Stimulated activated CD8-positive, alpha-beta memory T cell treated with anti-CD3 and anti-CD28 coated beads, Interleukin-15, amount 100 ng/mL, for 4 hours (primary cell): ENCODE measurements at regions not wholly inside any gene's neighbourhood (a gene's known extent, or its start where the extent isn't known, plus 50 kb on each side); places are given as distances from the start of the nearest gene placed in this dataset.
"Not testable (repeated sequence)": the region's sequence is repeated elsewhere in the genome, so short reads cannot be mapped to it uniquely, and the experiment has no call there.

Source experiments
- DNase-seq, 2 donors: peaks; one replicate each; pipeline ENCODE4 v3.0.0-alpha.2; 2020; ENCODE audit warnings: low read depth in 2 of 2

DNA sequence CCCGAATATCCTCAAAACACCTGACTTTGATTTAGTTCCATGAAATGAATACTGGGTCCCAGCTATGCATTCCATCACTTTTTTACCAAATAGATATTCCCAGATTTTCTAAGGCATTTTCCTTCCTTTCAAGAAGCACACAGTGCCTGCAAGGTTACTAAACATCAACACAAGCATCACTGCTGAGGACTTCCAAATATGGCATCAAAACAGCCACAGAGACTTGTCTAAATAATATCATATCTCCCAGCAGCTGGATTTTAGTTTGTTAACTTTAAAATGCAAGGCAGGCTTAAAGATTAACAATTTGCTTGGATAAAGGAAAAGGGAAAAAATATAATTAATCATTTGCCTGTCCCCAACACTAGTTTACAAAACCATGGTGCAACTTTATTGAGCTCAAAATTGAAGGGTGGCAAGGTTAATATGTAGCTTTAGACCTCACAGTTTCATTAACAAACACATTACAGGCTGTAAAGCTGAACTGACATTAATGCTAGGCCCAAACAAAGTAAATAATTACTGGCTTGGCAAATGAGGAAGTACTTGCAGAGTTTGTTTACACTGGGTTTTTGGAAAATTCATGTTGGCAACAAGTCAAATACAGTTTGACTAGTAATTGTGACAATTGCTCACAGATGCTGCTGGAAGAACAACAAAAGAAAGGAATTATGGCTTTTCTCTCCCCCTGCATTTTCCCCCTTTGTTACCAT, 401.7 kb upstream of the CDIN1 start:
- no peak for DNase-seq

GRCh38 chr15:36178303-36178633, 401.2 kb upstream of the CDIN1 start:
- no peak for DNase-seq

- DNase-seq, result no peak
Observed at GRCh38 chr15:36183201-36183600, 396.2 kb upstream of the CDIN1 start.

DNA sequence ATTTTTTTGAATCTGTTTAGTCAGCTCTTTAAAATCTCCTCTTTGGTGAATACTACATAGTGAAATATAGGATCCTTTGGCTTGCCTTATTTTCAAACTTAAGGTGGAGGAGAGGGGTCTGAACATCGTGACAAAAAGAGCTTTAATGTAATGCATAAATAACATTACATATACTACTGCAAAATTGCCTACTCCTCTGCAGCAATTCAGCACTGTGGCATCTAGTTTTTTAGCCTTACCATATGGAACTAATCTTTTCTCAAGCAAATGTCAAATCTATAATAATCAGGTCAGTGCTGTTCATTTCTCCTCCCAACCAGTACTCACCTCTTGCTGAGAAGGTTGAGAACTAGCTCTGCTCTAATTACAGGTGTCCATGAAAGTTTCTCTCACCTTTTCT, 394.0 kb upstream of the CDIN1 start:
- no peak for DNase-seq

DNA sequence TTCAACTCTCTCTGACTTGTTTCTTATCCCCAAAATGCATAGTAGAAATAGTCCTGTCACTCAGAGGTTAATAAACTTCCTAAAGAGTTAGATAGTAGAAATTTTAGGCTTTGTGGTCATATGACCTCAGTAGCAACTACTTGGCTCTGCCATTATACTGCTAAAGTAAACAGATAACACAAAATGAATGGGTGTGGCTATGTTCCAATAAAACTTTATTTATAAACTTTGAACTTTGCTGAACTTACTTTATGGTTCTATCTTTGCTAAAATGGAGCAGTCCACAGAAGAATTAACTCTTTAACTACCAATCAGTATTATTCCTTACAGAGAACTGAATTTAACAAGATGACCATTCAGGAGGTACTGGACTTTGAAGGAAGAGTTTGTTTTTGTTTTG, 393.6 kb upstream of the CDIN1 start:
- DNase-seq, result no peak

GRCh38 chr15:36186376-36186775, 393.1 kb upstream of the CDIN1 start:
- no peak for DNase-seq

DNA sequence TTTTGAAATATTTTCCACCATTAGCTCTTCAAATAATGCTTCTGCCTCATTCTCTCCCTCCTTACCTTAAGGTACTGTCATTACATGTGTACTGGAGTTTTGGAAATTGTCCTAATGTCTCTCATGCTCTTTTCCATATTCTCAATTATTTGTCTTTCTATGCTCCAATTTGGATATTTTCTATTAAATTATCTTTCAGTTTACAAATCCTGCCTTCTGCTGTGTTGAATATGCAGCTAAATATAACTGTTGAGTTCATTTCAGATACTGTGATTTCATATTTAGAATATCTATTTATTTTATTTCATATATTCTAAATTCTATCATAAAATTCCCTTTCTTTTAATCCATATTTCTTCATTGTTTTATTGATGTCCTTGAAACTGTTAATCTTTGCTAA, 388.0 kb upstream of the CDIN1 start:
- DNase-seq, result no peak

- DNase-seq, result not testable (repeated sequence)
Observed at GRCh38 chr15:36195361-36196007, 383.9 kb upstream of the CDIN1 start.

DNA sequence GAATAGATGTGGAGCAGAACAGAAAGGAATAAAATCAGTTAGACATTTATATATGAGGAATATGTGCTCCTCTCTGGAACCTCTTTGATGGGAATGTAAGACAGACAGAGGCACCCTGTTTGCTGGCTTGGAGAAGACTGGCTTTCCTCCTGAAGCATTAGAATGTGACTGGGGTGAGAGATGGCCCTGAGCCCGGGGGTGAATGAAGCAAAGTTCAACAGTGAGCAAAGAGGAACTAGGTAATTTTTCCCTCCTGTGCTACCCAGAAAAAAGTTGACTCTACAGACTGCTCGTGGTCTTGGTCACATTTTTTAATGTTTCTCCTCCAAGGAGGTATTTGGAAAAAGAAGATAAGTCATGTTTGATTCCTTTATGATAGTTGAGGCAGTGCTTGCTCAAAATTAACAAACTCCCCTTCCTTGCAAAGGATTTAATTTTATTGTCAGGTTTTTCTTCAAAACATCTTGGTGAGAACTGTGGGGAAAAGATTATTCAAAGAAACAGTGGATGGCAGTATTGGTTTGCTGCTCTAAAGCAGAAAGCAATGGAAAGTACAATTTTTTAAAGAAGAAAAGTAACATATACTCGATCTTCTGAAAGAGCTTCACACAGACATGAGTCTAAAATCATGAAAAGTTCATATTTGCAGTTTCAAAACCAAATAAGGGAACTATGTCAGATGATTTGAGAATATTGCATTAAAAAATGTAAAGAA, 370.4 kb upstream of the CDIN1 start:
- DNase-seq, result no peak

- DNase-seq, result no peak
Observed at GRCh38 chr15:36210426-36210825, 369.0 kb upstream of the CDIN1 start.

DNA sequence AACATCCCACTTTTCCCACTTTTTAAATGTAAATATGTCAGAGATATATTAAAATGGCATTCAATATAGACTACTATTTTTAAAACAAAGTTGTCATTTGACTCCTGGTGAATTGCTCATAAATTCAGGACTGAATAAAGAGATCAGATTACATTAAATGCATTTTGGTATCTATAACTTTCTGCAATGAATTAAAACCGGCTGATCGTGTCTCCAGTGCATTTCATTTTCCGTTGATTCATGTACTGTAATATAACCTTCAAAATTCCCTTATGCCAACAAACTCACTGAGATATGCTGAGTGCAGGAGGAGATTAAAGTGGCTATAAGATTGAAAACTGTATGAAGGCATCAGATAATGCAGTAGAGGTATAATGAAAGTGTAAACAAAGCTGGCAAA, 361.1 kb upstream of the CDIN1 start:
- no peak for DNase-seq

- no peak for DNase-seq
Observed at GRCh38 chr15:36218991-36219390, 360.4 kb upstream of the CDIN1 start.

DNA sequence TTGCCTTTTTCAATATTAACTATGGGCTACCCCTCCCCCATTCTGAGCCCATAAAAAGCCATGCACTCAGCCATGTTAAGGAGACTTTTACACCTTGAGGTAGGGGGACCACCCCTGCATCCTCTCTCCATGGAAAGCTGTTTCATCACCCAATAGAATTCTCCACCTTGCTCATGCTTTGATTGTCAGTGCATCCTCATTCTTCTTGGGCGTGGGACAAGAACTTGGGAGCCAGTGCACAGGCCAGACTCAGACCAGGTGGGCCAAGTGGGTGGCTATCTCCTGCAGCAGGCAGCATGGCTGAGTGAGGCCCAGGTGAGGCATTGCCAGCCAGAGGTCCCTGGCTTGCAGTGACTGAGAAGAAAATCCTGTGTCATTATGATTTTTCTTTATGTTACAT, 357.4 kb upstream of the CDIN1 start:
- DNase-seq, result no peak

DNA sequence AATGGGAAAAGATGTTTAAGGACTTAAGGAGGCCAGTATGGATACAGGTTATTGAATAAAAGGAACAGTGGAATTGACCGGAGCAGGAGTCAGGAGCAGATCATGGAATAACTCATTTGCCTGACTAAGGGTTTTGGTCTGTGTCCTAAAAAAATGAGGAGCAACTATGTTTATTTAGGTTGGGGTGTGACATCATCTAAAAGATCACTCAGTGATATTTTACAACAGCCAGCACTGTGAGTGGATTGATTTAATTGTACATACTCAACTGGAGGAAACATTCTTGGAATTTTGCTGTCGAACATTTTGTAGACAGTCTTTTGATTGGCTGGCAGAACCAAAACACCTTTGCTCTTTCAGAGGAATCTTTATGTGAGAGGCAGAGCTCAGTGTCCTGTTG, 348.6 kb upstream of the CDIN1 start:
- DNase-seq, result no peak

DNA sequence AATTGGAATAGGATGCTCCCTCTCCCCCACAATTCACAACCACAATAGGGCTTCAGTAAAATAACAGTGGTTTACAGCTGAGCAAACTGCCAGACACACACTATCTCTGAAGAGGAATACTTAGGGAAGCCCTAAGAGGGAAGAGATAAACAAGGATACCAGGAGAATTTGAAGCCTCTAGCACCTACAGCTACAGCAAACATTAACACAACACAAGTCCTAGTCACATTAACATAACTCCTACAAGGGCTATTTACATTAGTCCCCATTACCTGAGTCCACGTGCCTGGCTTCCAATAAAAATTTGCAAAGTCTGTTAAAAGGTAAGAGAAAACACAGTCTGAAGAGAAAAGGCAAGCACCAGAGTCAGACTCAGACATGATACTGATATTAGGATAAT, 346.9 kb upstream of the CDIN1 start:
- no peak for DNase-seq

DNA sequence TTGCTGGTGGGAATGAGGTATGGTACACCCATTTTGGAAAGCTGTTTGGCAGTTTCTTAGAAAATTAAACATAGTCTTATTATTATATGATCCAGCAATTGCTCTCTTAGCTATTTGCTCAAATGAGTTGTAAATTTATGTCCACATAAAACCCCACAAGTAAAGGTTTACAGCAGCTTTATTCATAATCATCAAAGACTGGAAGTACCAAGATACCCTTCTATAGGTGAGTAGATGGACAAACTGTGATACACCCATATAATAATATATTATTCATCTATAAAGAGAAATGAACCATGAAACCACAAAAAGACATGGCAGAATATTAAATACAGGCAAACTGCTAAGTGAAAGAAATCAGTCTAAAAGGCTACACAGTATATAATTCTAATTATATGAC, 344.7 kb upstream of the CDIN1 start:
- DNase-seq, result no peak

- DNase-seq, result no peak
Observed at GRCh38 chr15:36235173-36235572, 344.3 kb upstream of the CDIN1 start.

DNA sequence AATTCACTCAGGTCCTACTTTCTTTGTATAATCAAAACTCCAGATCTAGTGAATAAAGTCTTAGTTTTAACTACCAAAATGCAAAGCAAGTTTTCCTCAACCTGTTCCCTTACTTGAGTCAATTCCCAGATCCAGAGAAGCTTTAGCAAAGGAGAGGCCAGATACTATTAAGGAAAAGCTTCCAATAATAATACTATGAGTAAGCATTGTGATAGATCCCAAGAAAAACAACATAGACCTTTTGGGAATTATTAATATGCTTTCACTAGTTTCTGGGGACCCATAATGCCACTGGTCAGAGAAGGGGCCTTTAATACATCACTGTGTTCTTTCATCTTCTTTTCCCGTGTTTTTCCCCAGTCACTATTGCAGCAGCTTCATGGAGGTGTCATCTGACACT, 339.9 kb upstream of the CDIN1 start:
- no peak for DNase-seq

DNA sequence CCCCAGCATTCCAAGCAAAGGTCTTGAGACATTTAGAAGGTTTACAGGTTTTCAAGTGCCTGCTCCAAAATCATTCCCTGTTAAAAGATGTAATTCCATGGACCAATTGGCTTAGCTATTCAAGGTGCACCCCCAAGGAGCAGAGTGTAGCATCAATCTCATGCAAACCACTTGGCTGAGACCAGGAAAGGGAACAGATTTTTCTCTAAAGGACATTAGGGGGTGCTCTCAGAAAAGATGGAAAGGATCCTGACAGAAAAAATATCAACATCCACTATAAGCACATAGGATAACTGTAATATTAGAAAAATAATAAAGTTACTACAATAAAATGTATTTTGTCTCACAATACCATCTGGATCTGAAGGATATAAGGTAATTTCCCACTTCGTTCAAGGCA, 328.0 kb upstream of the CDIN1 start:
- no peak for DNase-seq

DNA sequence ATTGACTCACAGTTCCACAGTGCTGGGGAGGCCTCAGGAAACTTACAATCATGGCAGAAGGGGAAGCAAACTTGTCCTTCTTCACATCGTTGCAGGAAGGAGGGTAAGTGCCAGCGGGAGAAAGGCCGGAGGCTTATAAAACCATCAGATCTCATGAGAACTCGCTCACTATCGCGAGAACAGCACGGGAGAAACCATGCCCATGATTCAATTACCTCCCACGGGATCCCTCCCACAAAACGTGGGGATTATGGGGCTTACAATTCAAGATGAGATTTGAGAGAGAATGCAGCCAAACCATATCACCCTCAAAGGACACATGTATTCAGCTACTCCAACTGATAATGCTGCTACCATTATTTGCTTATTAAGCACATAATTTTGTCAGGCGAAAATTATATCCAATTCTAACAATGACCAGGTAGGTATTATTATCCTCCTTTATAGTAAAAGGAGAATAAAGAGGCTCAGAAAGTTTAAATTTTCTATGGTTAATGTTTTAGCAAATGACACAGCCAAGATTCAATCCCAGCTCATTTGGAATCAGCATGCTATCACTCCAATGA, 327.2 kb upstream of the CDIN1 start:
- DNase-seq, result no peak

DNA sequence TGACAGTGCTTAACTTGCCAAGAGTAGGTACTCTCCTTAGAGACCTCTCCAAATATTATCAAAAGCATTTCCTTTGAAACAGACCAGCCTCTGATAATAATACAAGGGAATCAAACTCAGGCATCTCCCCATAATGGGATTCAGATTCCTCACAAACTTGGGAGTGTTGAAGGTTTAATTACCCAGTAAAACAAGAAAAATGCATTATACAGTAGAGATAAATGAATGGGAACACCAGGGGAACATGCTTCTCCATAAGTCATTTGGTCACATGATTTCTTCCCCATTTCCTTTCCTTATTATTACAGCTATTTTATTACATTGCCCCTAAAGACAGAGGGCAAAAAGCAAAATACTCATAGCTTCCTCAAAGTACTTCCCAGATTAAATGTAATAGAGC, 325.0 kb upstream of the CDIN1 start:
- DNase-seq, result no peak

- DNase-seq, result no peak
Observed at GRCh38 chr15:36256404-36256807, 323.0 kb upstream of the CDIN1 start.

DNA sequence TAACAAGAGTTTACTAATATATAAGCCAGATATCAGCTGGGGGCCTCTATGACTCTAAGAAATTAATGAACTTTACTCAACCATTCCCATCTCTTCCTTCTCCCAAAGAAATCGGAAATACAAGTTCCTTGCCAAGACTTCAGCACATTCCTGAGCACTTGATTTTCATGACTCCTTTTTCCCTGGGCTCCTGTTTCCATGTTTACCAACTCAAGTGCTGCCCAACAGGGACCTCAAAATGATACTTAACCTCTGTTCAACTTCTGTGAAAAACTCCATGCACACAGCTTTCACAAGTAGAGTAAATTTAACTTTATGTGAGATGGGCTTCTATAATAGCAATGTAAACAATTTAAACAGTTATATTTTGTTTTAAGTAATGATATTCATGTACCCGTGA, 315.8 kb upstream of the CDIN1 start:
- DNase-seq, result no peak
